Neural progenitor cell (in vitro differentiated cells): ENCODE measurements at regions not wholly inside any gene's neighbourhood (a gene's known extent, or its start where the extent isn't known, plus 50 kb on each side); places are given as distances from the start of the nearest gene placed in this dataset.

Experiments
- CTCF ChIP-seq: fragments of 200-600 bp; sonication (generic); IDR thresholded peaks from 2 replicates; pipeline ENCODE4 v1.5.1; 2017; ENCODE audit warnings: antibody characterized with exemption, mild to moderate bottlenecking
- EZH2 ChIP-seq: fragments of 200-600 bp; sonication (generic); IDR thresholded peaks from 2 replicates; pipeline ENCODE4 v1.6.1; 2017; ENCODE audit warnings: antibody characterized with exemption, mild to moderate bottlenecking, moderate library complexity
- EZH2phosphoT487 ChIP-seq: fragments of 200-600 bp; sonication (generic); IDR thresholded peaks from 2 replicates; pipeline ENCODE4 v1.6.1; 2017; ENCODE audit warnings: antibody characterized with exemption

- TF ChIP-seq CTCF (no peak), EZH2phosphoT487 (no peak), EZH2 (no peak)
Observed at GRCh38 chr1:185652348-185652747, 81.8 kb upstream of the HMCN1 start.
